ENCODE measurements at regions not wholly inside any gene's neighbourhood (a gene's known extent, or its start where the extent isn't known, plus 50 kb on each side); places are given as distances from the start of the nearest gene placed in this dataset.

DNA sequence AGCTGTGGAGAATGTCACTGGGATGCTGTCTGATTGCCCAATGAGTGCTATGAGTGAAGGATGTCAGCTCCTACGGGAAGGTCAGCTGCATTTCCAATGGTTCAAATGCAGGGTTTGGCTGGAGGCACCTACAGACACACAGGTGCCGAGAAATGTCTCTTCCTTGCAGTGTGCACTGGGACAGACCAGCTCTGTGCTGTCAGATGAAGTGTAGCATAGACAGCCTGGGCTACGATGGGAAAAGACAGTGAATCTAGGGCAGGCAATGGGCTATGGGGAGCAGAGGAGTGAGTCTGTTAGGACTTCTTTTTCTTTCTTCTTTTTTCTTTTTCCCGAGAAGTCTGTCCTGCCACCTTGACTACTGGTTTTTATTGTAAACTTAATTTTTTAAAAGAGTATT lies 223.1 kb upstream of the EOMES start:
- no peak for FAIRE-seq

DNA sequence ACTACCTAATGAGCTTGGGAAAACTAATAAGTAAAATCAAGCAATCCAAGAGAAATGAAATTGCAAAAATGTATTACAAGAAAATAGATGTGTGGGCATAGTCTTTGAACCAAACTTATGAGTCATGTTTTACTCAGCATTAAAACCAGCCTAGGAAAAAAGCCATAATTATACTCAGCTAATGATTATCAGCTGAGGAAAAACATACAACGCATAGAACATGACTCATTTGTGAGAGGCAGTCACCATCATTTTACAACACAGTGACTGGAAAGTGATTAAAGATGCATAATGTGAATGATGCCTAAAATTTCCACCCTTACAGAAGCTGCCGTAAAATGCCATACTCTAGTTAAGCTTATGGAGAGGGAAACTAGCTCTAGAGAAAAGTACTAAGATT lies 238.0 kb upstream of the EOMES start:
- FAIRE-seq: no peak

DNA sequence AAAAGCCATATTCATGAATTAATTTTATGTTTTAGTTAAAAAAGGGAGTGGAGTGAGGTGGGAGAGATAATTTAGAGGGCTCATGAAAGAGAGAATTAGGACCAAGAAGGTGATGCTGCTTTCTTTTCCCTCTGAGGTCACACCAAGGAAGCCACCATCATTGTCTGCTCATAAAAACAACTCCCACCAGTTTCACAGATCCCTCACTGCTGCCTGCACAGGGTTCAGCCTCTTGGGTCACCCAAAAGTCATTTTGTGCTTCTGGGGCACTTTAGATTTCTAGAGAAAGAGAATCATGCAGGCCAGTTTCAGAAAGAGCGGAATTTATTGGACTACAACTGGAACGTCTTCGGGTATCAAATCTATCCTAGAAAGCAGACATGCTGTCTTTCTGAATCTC lies 241.4 kb upstream of the EOMES start:
- no peak for FAIRE-seq

DNA sequence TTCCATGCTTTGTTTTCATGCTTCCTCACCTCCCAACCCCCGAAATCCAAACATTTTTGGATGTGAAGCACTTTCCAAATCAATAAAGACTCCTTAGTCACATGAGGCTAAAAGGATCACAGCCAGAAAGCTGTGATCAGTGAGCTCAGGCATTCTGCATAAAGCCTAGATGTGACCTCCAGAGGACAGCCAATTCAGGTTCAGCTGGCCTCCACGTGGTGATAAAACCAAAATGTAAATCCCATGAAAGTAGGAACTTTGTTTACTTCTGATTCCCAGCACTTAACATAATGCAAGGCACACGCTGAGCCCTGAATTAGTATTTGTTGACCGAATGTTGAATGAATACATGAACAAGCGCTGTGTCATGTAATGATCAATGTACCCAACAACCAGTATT lies 249.5 kb upstream of the EOMES start:
- no peak for FAIRE-seq

DNA sequence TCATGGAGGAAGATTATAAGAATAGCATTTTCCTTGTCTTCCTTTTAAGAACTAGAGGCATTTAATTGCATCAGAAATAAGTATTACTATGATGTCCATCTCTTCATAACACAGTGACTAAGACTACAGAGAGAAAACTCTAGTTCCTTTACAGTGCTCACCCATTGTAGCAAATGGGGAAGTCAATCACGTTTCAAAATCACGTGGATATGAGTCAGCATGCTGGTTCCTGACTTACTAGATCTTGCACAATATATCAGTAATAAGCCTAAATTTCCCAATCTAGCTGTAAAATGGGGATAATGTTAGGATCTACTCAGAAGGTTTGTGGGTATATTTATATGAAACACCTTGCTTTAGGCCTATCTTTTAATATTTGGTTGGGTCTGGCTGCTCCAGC lies 254.8 kb upstream of the EOMES start:
- FAIRE-seq: no peak

DNA sequence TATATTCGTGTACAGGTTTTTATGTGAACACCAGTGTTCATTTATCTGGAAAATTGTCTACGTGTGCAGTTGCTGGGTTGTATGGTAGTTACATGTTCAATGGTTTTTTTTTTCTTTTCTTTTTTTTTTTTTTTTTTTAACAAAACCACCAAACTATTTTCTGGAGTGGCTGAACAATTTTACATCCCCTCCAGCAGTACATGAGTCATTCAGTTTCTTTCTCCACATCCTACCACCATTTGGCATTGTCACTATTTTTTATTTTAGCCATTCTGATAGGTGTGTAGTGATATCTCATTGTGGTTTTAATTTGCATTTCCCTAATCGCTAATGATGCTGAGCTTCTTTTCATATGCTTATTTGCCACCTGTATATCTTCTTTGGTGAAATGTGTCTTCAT lies 256.3 kb upstream of the EOMES start:
- no peak for FAIRE-seq

DNA sequence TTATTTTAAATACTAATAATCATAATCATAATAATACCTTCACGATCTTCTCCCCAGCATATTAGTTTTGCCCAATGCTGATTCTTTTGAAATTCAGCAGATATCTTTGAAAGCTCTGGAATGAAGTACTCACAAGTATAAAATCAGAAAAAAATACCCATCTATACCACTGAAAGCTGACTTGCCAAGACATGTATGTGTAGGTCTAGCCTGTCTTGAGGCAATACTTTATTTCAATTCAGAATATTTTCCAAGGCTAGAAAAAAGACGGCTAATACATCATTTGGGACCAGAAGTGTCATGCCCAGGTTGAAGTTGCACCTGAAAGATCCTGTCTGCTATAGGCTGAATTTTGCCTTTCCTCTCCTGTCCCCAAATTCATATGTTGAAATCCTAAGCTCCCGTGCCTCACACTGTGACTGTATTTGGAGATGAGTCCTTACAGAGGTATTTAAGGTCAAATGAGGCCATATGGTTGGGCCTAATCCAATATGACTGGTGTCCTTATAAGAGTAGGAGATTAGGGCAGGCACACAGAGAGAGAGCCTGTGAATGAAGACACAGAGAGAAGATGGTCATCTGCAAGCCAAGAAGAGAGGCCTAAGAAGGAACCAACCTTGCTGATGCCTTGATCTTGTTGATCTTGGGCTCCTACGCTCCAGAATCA lies 255.9 kb upstream of the CMC1 start:
- no peak for FAIRE-seq

DNA sequence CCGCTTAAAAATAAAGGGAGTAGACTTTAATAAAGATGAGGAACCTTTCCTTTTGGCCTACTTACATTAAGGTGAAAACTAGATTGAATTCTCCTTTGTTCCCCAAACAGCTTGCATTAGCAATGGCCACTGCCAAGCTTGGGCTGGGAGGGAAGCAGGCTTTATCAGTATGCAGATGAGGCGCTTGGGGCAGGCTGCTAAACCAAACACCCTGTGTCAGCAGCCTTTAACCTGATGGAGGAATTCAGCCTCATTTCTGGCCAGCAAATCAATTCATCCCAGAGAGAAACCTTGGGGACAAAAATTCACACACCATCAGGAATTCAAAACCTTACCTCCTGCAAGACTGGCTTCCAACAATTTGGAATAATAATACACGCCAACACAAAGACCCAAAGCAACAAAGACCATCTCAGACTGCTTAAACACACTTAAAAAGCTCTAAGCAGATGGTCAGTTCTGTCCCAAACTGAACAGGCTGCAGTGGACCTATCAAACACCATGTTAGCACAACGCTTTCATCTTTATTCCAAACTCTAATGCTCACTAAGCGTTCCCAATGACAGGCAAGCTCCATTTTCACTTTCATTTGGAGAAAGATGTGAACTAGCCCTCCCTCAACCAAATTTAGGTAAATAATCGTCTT lies 255.1 kb upstream of the CMC1 start:
- no peak for FAIRE-seq

DNA sequence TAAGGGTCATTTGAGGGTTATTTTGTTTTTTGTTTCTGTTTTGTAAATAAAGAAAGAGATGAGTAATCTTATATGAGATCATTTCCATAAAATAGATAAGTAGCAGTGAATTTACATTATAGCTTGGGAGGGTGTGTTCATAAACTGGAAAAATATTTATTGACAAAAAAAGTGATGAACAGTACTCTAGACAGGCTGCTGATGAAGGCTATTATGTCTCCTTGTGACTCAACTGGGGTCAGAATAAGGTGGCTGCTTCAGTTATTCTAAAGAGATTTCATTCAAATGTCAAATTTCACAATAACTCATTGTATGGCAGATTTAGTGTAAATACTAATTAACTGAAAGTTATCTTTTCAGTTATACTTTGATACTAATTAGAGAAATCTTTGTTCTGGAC lies 251.1 kb upstream of the CMC1 start:
- FAIRE-seq: no peak

DNA sequence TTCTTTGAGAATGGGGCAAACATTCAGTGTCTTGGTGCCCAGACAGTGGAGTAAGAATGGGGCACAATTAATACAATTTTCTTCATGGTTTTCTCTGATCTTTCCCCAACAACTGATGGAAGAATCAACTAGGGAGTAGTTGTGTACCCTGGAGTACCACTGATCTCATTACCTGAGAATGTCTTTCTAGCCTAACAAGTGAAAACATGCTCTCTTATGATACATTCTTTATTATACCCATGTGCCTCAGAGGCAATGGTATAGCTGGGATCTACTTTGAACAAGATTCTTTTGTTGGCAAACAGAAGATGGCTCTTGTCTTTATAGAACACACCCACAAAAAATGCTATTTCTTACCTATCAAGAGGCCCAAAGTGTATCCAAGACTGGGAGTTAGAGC lies 250.6 kb upstream of the CMC1 start:
- no peak for FAIRE-seq

DNA sequence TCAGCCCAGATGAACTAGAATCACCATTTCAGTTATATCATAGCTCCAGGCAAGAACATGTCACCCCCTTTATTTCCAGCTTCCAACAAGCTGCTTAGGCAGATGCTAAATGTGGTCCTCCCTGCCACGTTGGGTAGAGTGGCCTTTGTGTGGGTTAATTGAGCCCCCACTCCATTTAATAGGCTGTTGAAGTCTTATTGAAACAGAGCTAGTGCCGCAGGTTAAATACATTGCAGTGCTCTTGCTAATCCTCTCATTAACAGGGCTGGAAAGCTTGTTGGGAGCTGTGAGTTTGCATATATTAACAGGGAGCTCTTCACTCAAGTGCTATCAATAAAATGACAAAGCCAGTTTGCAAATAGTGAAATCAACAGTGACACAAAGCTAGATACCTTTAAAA lies 248.4 kb upstream of the CMC1 start:
- no peak for FAIRE-seq

DNA sequence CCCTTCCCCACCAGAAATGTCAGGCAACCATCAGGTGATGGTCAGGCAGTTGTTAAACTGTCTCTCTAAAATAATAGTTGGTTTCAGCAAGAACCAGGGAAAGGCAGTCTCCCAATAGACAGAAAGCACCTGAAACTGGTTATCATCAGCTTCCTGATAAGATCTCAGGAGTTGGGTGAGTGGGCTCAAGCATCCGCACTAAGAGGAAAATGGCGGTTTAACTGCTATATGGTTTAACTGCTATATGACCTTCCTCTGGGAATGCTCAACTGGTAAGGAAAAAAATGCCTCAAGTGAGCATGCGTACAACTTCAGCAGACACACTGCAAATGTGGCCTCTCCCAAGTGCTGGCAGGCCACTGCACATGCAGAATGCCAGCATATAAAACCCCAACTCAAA lies 240.8 kb upstream of the CMC1 start:
- no peak for FAIRE-seq

DNA sequence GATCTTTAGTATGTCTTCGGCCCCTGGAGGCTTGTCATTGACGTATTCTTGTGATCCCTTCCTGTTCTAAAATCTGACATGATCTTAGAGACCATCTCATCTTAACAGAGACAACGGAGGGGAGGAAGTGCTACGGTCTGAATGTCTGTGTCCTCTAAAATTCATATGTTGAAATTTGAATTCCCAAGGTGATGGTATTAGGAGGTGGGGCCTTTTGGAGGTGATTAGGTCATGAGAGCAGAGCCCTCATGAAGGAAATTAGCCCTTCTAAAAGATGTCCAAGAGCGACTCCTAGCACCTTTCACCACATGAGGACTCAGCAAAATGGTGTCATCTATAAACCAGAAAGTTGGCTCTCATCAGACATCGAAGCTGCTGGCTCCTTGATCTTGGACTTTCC lies 233.2 kb upstream of the CMC1 start:
- FAIRE-seq: no peak

DNA sequence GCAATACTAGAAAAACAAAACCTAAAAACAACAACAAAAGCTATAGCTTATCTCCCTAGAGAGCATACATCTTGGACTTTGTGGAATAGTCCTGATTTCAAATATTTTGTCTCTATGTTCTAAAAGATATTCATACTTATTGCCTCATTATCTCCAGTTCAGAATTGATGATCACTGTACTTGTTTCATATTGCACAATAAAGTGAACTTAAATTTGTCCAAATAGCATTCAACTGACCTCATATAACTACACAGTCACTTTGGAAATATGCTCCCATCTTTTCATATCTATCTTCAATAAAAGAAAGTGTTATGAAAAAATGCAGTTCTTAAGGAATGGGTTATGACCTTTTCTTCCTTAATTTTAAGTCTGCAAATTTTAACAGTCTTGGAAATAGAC lies 228.6 kb upstream of the CMC1 start:
- no peak for FAIRE-seq

DNA sequence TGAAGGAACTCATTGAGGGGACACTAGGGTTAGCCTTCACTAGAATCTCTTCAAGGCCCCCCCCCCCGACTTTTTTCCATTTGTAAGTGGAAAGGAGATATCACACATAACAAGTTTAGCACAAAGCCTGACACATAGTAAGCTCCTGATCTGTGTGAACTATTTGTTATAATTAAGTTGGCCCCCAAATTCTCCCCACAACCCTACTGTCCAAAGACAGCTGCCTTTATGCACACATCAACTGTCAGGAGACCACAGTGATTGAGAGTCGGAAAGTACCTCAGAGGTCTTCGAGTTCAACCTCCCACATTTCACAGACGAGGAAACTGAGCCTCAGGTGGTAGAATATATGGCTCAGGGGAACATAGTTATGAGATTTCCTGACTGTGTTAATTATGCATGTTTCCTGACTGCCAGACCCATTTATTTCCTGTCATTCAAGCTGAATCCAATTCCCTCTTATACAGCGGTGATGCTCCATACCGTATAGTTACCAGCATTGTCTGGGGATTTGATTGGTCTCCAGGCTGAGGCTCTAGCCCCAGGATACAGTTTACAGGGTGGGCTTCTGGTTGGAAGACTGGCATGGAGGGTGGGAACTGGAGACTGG lies 227.4 kb upstream of the CMC1 start:
- no peak for FAIRE-seq

DNA sequence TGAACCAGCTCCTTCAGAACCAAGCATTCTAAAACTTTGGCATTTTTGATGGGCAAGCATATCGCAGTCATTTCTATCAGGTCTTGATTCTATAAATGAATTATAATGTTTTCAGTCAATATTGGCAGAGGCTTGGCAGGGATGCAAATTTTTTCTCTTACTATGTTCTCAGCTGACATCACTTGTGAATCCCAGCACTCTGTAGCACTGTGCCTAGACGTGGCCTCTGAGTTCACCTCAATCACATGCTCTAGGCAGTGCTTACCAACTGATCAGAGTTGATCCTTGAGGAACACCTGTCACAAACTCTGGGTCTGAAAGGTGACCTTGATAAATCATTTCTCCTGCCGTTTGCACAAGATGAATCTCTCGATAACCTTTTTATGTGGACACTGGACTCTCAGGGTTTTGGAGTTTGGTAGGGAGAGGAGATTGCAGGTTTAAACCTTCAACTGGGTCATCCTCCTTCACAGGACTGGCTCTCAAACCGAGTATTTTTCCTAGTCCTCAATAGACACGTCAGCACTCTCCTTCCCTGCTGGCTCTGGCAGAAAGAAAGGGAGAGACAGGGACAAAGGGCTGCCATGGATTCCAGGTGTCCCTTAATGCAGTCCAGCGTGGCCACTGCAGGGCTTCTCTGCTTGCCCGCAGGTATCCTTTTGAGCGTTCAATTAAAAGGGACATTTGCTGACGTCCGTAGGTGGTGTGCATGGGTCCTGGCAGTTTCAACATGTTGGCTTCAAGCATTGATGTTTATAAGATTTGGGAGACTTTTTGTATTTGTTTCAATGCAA lies 222.3 kb upstream of the CMC1 start:
- FAIRE-seq: no peak

DNA sequence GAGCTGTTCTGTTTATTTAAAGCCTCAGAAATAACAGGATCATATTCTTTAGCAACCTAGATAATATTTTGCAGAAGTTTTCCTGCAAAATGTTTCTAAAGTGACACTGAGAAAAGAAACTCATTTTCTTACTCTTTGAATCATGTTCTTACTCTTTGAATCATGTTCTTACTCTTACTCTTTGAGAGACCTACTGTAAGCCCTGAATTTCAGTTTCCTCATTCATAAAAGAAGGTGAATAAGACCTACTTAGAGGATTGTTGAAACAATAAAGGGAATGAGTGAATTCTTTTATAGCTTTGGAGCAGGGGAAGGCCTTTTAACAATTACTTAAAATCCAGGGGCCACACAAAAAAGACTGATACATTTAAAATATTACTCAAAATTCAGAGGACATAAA lies 221.7 kb upstream of the CMC1 start:
- no peak for FAIRE-seq

DNA sequence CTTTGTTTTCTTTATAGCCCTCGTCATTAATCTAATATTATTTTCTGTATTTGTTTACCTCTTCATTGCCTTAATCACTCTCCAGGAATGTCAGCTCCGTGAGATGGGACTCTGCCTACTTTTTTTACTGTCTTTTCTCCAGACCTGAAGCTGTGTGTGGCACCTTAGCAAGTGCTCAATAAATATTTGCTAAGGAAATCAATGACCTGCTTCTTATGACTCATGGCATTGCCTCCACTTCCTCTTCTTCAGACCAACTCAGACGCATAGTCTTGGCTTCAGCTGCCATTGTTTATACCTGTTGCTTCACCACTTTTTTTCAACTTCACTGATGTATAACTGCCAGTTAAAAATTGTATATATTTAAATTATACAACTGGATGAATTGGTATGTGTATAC lies 218.5 kb upstream of the CMC1 start:
- FAIRE-seq: no peak

DNA sequence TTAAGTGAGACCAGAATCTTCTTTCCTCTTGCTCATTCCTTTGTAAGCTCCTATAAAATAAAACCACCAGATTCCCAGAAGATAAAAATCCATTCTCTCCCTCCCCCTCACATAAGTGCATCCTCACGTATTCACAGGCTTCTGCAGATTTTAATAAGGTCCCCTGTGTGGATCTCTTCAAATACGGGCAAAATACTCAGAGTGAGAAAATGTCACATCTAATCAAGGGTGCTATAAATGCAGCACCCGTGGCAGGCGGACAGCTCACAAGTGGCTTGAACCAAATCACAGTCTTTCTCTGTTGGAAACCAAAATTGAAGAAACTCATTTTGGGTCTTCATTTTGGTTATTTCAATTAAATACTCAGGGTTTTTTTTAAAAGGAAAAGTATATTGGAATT lies 212.9 kb upstream of the CMC1 start:
- no peak for FAIRE-seq

DNA sequence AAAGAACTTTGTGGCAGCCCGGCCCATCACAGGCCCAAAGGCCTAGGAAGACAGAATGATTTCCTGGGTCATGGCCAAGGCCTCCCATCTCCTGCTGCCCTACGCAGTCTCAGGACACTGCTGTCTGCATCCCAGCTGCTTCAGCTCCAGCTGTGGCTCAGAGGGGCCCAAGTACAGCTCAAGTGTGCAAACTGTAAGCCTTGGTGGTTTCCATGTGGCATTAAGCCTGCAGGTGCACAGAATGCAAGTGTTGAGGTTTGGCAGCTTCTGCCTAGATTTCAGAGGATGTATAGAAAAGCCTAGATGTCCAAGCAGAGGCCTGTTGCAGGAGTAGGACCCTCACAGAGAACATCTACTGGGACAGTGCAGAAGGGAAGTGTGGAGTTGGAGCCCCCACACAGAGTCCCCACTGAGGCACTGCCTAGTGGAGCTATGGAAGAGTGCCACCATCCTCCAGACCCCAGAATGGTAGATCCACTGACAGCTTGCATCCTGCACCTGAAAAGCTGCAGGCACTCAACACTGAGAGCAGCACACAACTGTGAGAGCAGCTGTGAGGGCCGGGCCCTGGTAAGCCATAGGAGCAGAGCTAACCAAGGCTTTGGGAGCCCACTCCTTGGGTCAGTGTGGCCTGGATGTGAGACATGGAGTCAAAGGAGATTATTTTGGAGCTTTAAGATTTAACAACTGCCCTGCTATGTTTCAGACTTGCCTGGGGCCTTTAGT lies 208.2 kb upstream of the CMC1 start:
- no peak for FAIRE-seq

DNA sequence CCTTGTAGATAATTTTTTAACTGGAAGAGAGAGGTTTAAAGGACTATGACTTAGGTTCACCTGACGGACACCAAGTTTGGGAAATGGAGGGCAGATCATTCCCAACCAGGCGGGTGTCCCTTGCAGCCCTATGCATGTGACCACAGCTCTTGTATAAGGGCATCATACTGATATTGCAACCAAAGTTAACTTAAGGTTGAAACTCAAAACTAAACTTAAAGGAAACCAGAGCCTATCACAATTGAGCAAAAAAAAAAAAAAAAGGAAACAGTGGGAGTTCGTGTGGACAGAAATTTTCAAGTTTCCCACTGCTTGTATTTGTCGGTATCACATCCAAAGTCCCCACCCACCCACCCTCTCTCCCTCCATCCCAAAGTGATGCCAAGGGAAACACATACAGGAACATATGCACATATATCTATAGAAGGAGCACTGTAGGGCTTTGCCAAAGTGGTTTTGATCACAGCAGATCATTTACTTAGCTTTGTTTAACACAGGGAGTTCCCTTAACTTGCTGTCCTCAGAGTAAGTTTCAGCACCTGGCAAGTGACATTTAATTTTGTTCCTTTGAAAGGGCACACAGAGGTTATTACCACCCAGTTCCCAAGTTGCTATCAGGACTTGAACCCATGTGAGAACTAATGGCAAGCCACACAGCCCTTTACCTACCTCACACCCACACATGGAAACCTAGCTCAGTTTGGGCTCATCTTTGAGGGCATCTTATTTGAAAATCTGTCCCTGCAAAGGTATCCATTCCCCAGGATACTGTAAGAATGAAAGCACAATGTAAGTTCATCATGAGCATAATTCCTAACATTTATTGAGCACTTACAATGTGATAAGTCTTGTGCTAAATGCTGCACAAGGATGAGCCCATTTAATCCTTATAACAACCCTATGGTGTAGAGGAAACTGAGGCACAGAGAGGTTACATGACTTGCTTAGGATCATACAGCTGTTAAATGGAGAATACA lies 204.5 kb upstream of the CMC1 start:
- no peak for FAIRE-seq

DNA sequence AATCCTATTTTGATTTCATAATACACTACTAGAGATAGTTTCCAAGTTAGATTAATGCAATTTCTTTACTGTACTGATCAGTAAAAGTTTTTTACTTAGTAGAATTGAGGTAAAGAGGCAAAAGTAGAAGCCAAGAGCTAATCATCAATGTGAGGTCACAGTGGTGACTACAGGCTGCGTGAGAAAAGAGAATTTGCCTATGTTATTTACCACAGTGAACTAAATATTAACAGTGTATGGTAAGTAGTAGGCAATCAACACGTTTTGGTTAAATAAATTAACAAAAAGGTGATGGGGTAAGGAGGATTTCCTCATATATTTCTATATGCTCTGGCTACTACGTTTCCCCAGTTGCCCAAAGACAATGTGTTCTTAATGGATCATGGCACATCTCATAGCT lies 202.2 kb upstream of the CMC1 start:
- no peak for FAIRE-seq
